NCI-H82 (cell line): ENCODE measurements at regions not wholly inside any gene's neighbourhood (a gene's known extent, or its start where the extent isn't known, plus 50 kb on each side); places are given as distances from the start of the nearest gene placed in this dataset.
"Not testable (repeated sequence)": the region's sequence is repeated elsewhere in the genome, so short reads cannot be mapped to it uniquely, and the experiment has no call there.

ENCODE experiments used
- DNase-seq: peaks from one replicate; lab custom pipeline; 2025; lab: John Stamatoyannopoulos, UW

- DNase-seq, result not testable (repeated sequence)
Observed at GRCh38 chr13:107916902-107917301, 298.4 kb downstream of the LIG4 start.

GRCh38 chr13:107912745-107913144 is 302.6 kb downstream of the LIG4 start:
- no peak for DNase-seq

- peak; percentile 23 for DNase-seq
Observed at GRCh38 chr13:107907065-107907805, 308.1 kb downstream of the LIG4 start.

GRCh38 chr13:107906131-107906530 is 309.2 kb downstream of the LIG4 start:
- DNase-seq, result no peak

GRCh38 chr13:107901996-107902562 is 313.3 kb downstream of the LIG4 start:
- DNase-seq, result no peak

- no peak for DNase-seq
Observed at GRCh38 chr13:107901230-107901629, 314.1 kb downstream of the LIG4 start.

- no peak for DNase-seq
Observed at GRCh38 chr13:107900775-107901174, 314.6 kb downstream of the LIG4 start.

- DNase-seq, result no peak
Observed at GRCh38 chr13:107886118-107886517, 329.2 kb downstream of the LIG4 start.

- no peak for DNase-seq
Observed at GRCh38 chr13:107884564-107884963, 330.8 kb downstream of the LIG4 start.

- DNase-seq, result no peak
Observed at GRCh38 chr13:107883561-107884175, 331.7 kb downstream of the LIG4 start.

- DNase-seq, result peak; percentile 14
Observed at GRCh38 chr13:107882708-107883560, 332.4 kb downstream of the LIG4 start.

GRCh38 chr13:107881362-107881761 is 334.0 kb downstream of the LIG4 start:
- no peak for DNase-seq

- DNase-seq, result no peak
Observed at GRCh38 chr13:107874456-107874855, 340.9 kb downstream of the LIG4 start.

GRCh38 chr13:107873926-107874325 is 341.4 kb downstream of the LIG4 start:
- no peak for DNase-seq

GRCh38 chr13:107870400-107870799 is 344.9 kb downstream of the LIG4 start:
- DNase-seq, result no peak

- peak; percentile 85 for DNase-seq
Observed at GRCh38 chr13:107867701-107868661, 347.4 kb downstream of the LIG4 start.

- DNase-seq, result peak; percentile 65
Observed at GRCh38 chr13:107866941-107867623, 348.3 kb downstream of the LIG4 start.

- DNase-seq, result peak; percentile 66
Observed at GRCh38 chr13:107866032-107866940, 349.1 kb downstream of the LIG4 start.

- DNase-seq, result no peak
Observed at GRCh38 chr13:107865643-107866031, 349.7 kb downstream of the LIG4 start.

- DNase-seq, result peak; percentile 41
Observed at GRCh38 chr13:107865318-107865575, 350.1 kb downstream of the LIG4 start.
